ENCODE measurements at regions not wholly inside any gene's neighbourhood (a gene's known extent, or its start where the extent isn't known, plus 50 kb on each side); places are given as distances from the start of the nearest gene placed in this dataset.

GRCh38 chr1:59202455-59202854 is 94.4 kb upstream of the FGGY start:
- TF ChIP-seq POLR2A (IDR thresholded peaks at IDR 0.05) (no peak), CTCF (IDR thresholded peaks at IDR 0.05 in 8 of 11, conservative IDR thresholded peaks at IDR 0.05 in 3 of 11) (no peak), POLR2AphosphoS5 (IDR thresholded peaks at IDR 0.05) (no peak)

Measured in spleen (tissue), 7 donors.